Uterus (tissue), 3 donors: ENCODE measurements at regions not wholly inside any gene's neighbourhood (a gene's known extent, or its start where the extent isn't known, plus 50 kb on each side); places are given as distances from the start of the nearest gene placed in this dataset.

Experiments used
- DNase-seq, 2 donors: peaks; one replicate each; pipeline ENCODE4 v3.0.0-alpha.2; 2019 to 2020
- H3K27ac ChIP-seq, 2 donors: fragments of 200-600 bp; sonication (generic); 1 replicate in 1 of 2; 2 replicates in 1 of 2; pipeline ENCODE4 v1.5.1; 2016 to 2018
- H3K27me3 ChIP-seq, 2 donors: fragments of 200-600 bp; sonication (generic); one replicate each; pipeline ENCODE4 v1.5.1; 2018 to 2019; ENCODE audit warnings: control low read depth in 1 of 2
- H3K36me3 ChIP-seq, 2 donors: fragments of 200-600 bp; sonication (generic); one replicate each; pipeline ENCODE4 v1.5.1; 2019; ENCODE audit warnings: control low read depth in 1 of 2
- H3K4me1 ChIP-seq, 2 donors: fragments of 200-600 bp; sonication (generic); one replicate each; pipeline ENCODE4 v1.5.1; 2018 to 2019; ENCODE audit warnings: control low read depth in 1 of 2
- H3K4me3 ChIP-seq, 2 donors: fragments of 200-600 bp; sonication (generic); 1 replicate in 1 of 2; 2 replicates in 1 of 2; pipeline ENCODE4 v1.5.1; 2018 to 2019; ENCODE audit warnings: mild to moderate bottlenecking in 1 of 2
- H3K9me3 ChIP-seq, 2 donors: fragments of 200-600 bp; sonication (generic); one replicate each; pipeline ENCODE4 v1.5.1; 2019; ENCODE audit warnings: control low read depth in 1 of 2
- POLR2A ChIP-seq, 2 donors: fragments of 450-650 bp; IDR thresholded peaks; one replicate each; pipeline ENCODE4 v1.6.1; 2016; ENCODE audit warnings: antibody characterized with exemption in 2 of 2, mild to moderate bottlenecking in 1 of 2, moderate library complexity in 1 of 2
- intact Hi-C: fragments of 100-400 bp; cut with DNase I; formaldehyde crosslinking; loops from one replicate; pipeline ENCODE4 v1.15.1; 2023; ENCODE audit warnings: low total_unique reads
- TF ChIP-seq, protein P1 (sequence below), 4 experiments: fragments of 200-600 bp in 2 of 4; fragments of 450-650 bp in 2 of 4; sonication (generic) in 2 of 4; IDR thresholded peaks; one replicate each; pipeline ENCODE4 v1.5.1; 2016 to 2019; ENCODE audit warnings: antibody characterized with exemption in 4 of 4, mild to moderate bottlenecking in 2 of 4, moderate library complexity in 1 of 4
- donor health status: DM: yes; HTN: yes; CAD: no.

DNA sequence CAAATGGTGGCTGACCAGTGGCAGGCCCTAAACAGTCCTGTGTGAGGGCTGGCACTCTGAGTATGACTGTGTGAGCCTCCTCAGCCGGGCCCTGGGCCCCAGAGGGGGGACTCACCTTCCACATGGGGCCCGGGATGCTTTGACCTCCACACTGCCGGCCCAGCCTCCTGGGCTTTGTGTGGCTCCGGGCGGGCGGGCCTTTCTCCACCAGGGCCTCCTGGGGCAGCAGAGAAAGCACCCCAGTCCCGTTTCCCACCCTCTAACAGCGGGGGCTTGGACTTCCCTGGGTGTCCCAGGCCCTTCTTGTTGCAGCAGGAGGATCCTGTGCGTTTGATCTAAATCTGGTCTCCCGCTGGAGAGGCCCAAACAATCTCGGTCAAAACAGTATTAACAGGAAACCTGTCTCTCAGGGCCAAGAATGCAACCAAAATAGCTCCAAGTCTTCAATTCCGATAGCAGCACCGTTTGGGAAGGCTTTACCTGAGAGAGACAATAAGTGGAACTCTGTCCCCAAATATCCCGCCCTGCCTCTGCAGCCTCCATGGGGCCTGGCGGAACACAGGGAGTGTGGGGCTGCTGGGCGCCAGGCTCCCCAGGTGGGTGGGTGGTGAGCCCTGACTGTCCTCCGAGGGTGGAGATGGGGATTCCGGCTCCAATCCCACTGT, 104.8 kb upstream of the ZNF32 start:
- Histone ChIP-seq H3K27me3 (no peaks in the 10 kb centered on the region), H3K27ac (no peak overlapping the region), H3K9me3 (no peaks in the 10 kb centered on the region), H3K36me3 (no peaks in the 10 kb centered on the region), H3K4me3 (no peak overlapping the region), H3K4me1 (no peaks in the 10 kb centered on the region)
- intact Hi-C loops: no loop called here
- DNase-seq: no peak
- no peak for TF ChIP-seq POLR2A (IDR thresholded peaks at IDR 0.05)

DNA sequence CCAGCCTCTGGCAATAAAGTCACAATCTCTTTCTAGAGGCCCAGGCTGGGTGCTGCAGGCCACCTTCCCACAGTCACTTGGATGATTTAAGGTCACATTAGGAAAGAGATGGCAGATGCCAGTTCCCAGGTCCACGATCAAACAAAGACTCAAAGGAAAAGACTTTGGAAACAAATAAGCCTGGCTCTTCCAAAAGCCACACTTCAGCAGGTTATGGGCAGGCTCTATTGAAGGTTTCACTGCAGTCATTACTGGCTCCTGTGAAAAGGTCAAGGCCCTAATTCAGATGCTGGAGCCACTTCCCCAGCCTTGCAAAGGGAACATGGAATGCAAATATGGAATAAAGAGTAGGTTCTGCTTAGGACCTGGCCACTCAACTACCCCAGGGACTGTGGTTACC, 104.0 kb upstream of the ZNF32 start:
- Histone ChIP-seq H3K27me3 (no peaks in the 10 kb centered on the region), H3K4me3 (no peak overlapping the region), H3K36me3 (no peaks in the 10 kb centered on the region), H3K4me1 (no peaks in the 10 kb centered on the region), H3K9me3 (no peaks in the 10 kb centered on the region), H3K27ac (no peak overlapping the region)
- DNase-seq: no peak
- TF ChIP-seq, protein P1, sequence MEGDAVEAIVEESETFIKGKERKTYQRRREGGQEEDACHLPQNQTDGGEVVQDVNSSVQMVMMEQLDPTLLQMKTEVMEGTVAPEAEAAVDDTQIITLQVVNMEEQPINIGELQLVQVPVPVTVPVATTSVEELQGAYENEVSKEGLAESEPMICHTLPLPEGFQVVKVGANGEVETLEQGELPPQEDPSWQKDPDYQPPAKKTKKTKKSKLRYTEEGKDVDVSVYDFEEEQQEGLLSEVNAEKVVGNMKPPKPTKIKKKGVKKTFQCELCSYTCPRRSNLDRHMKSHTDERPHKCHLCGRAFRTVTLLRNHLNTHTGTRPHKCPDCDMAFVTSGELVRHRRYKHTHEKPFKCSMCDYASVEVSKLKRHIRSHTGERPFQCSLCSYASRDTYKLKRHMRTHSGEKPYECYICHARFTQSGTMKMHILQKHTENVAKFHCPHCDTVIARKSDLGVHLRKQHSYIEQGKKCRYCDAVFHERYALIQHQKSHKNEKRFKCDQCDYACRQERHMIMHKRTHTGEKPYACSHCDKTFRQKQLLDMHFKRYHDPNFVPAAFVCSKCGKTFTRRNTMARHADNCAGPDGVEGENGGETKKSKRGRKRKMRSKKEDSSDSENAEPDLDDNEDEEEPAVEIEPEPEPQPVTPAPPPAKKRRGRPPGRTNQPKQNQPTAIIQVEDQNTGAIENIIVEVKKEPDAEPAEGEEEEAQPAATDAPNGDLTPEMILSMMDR (IDR thresholded peaks at IDR 0.05): no peak
- TF ChIP-seq POLR2A (IDR thresholded peaks at IDR 0.05): no peak
- intact Hi-C loops: no loop called here

DNA sequence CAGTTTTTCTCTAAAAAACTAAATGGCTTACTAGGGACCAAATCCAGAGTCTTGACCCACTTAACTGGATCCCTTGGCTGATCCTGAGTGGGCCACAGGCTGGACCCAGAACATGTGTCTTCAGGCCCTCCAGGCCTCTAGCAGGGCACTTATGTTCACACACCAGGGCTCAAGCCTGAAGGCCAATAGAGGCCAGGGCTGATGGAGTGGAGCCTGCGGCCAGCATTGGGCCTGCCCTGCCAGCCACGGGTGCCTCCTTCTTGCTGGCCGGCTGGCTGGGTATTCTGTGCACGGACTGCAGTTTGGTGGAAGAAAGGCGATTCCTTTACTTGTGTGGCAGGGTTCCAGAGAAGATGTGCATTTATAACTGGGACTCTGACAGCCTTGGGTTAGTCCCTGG, 103.0 kb upstream of the ZNF32 start:
- H3K4me3 ChIP-seq: no peak overlapping the region
- no peaks in the 10 kb centered on the region for H3K9me3 ChIP-seq
- H3K27ac ChIP-seq: no peak overlapping the region
- no peaks in the 10 kb centered on the region for H3K27me3 ChIP-seq
- DNase-seq: no peak
- TF ChIP-seq, protein P1 (IDR thresholded peaks at IDR 0.05): no peak
- TF ChIP-seq POLR2A (IDR thresholded peaks at IDR 0.05): no peak
- intact Hi-C loops: no loop called here
- H3K36me3 ChIP-seq: no peaks in the 10 kb centered on the region
- H3K4me1 ChIP-seq: no peaks in the 10 kb centered on the region

DNA sequence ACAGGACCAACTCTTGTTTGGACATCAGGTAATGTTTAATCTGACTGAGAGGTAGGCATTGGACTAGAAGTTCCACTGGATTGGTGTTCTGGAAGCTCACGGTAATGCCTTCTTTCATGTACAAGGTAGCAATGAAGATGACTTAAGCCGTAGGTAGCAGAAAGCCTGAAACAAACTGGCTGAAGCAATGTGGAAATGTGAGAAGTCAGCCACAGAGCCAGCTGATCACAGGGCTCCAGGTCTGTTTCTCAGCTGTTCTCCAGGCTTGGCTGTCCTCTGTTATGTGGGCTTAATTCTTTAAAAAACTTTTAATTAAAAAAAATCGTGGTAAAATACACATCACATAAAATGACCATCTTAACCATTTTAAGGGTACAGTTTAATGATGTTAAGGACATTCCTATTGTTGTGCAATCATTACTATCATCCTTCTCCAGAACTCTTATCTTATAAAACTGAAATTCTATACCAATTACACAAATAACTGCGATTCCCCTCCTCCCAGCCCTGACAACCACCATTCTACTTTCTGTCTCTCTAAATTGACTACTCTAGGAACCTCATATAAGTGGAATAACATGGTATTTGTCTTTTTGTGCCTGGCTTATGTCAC, 101.4 kb upstream of the ZNF32 start:
- no peaks in the 10 kb centered on the region for H3K27me3 ChIP-seq
- H3K36me3 ChIP-seq: no peaks in the 10 kb centered on the region
- no peak overlapping the region for H3K4me3 ChIP-seq
- intact Hi-C loops: no loop called here
- H3K27ac ChIP-seq: no peak overlapping the region
- H3K4me1 ChIP-seq: no peaks in the 10 kb centered on the region
- TF ChIP-seq, protein P1 (IDR thresholded peaks at IDR 0.05): no peak
- TF ChIP-seq POLR2A (IDR thresholded peaks at IDR 0.05): no peak
- H3K9me3 ChIP-seq: no peaks in the 10 kb centered on the region
- DNase-seq: no peak

DNA sequence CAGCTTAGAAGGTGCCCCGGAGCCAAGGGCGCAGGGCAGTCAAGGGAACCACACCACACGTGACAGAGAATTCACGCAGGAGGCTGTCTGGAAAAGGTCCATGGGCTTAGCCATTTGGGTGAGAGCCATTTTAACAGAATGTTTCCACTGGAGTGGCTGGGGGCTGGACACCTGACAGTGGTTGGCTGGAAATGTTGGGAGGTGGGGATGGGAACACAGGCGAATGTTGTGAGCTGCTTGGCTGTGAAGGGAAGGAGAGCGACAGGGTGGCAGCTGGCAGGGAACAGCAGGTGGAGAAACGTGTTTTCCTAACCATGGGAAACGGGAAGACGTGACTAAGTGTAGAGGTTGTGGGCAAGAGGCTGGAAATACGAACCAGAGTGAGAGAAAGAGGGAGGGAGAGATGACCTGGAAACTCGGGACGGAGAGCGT, 100.5 kb upstream of the ZNF32 start:
- TF ChIP-seq, protein P1 (IDR thresholded peaks at IDR 0.05): no peak
- TF ChIP-seq POLR2A (IDR thresholded peaks at IDR 0.05): no peak
- no peaks in the 10 kb centered on the region for H3K36me3 ChIP-seq

More for the DNA sequence above, 100.5 kb upstream of the ZNF32 start:
- no peaks in the 10 kb centered on the region for H3K27me3 ChIP-seq
- H3K4me1 ChIP-seq: no peaks in the 10 kb centered on the region
- intact Hi-C loops: no loop called here
- no peak overlapping the region for H3K27ac ChIP-seq
- H3K4me3 ChIP-seq: no peak overlapping the region
- no peaks in the 10 kb centered on the region for H3K9me3 ChIP-seq
- DNase-seq: no peak
